GM18870 (cell line): ENCODE measurements at regions not wholly inside any gene's neighbourhood (a gene's known extent, or its start where the extent isn't known, plus 50 kb on each side); places are given as distances from the start of the nearest gene placed in this dataset.
"Not testable (repeated sequence)": the region's sequence is repeated elsewhere in the genome, so short reads cannot be mapped to it uniquely, and the experiment has no call there.

ENCODE experiments used
- ATAC-seq: cut with Tn5 transposase; IDR thresholded peaks from one replicate; pipeline ENCODE4 v1.9.1; 2021; ENCODE audit warnings: moderate library complexity; ENCODE audit not compliant: unreplicated experiment

GRCh38 chr10:3580565-3580964 is 204.4 kb downstream of the KLF6 start:
- ATAC-seq: no peak

- ATAC-seq: no peak
These were observed 205.2 kb downstream of the KLF6 start for GRCh38 chr10:3579845-3580244.

GRCh38 chr10:3578682-3579081 is 206.3 kb downstream of the KLF6 start:
- ATAC-seq: no peak

- no peak for ATAC-seq
These were observed 206.8 kb downstream of the KLF6 start for GRCh38 chr10:3578159-3578558.

GRCh38 chr10:3574451-3574850 is 210.6 kb downstream of the KLF6 start:
- ATAC-seq: no peak

GRCh38 chr10:3573498-3573897 is 211.5 kb downstream of the KLF6 start:
- ATAC-seq: no peak

- ATAC-seq: no peak
These were observed 213.6 kb downstream of the KLF6 start for GRCh38 chr10:3571310-3571825.

GRCh38 chr10:3570855-3571266 is 214.1 kb downstream of the KLF6 start:
- no peak for ATAC-seq

- no peak for ATAC-seq
These were observed 214.8 kb downstream of the KLF6 start for GRCh38 chr10:3570131-3570729.

- ATAC-seq: no peak
These were observed 216.0 kb downstream of the KLF6 start for GRCh38 chr10:3568983-3569382.

GRCh38 chr10:3568392-3568791 is 216.6 kb downstream of the KLF6 start:
- no peak for ATAC-seq

GRCh38 chr10:3567291-3567963 is 217.6 kb downstream of the KLF6 start:
- ATAC-seq: no peak

GRCh38 chr10:3566627-3567026 is 218.4 kb downstream of the KLF6 start:
- ATAC-seq: no peak

- ATAC-seq: no peak
These were observed 220.5 kb downstream of the KLF6 start for GRCh38 chr10:3564346-3565002.

- no peak for ATAC-seq
These were observed 221.7 kb downstream of the KLF6 start for GRCh38 chr10:3563298-3563697.

- not testable (repeated sequence) for ATAC-seq
These were observed 224.4 kb downstream of the KLF6 start for GRCh38 chr10:3560628-3561027.

- no peak for ATAC-seq
These were observed 225.5 kb downstream of the KLF6 start for GRCh38 chr10:3559527-3559926.

- no peak for ATAC-seq
These were observed 226.0 kb downstream of the KLF6 start for GRCh38 chr10:3559011-3559410.

GRCh38 chr10:3556191-3557017 is 228.6 kb downstream of the KLF6 start:
- ATAC-seq: not testable (repeated sequence)

GRCh38 chr10:3554121-3554522 is 230.9 kb downstream of the KLF6 start:
- no peak for ATAC-seq

GRCh38 chr10:3552281-3552680 is 232.7 kb downstream of the KLF6 start:
- ATAC-seq: no peak
